Myocyte (in vitro differentiated cells): ENCODE measurements at regions not wholly inside any gene's neighbourhood (a gene's known extent, or its start where the extent isn't known, plus 50 kb on each side); places are given as distances from the start of the nearest gene placed in this dataset.

Source experiments
- DNase-seq: peaks from one replicate; pipeline ENCODE4 v3.0.0-alpha.2; 2012; ENCODE audit warnings: low read depth

- DNase-seq: peak; percentile 90
Observed at GRCh38 chr4:38310446-38311043, 350.3 kb downstream of the PTTG2 start.

- DNase-seq: no peak
Observed at GRCh38 chr4:38311495-38312126, 351.4 kb downstream of the PTTG2 start.

- no peak for DNase-seq
Observed at GRCh38 chr4:38313175-38313574, 350.8 kb upstream of the KLF3 start.

GRCh38 chr4:38313999-38314561, 349.9 kb upstream of the KLF3 start:
- peak; percentile 32 for DNase-seq

GRCh38 chr4:38314663-38315062, 349.3 kb upstream of the KLF3 start:
- no peak for DNase-seq

- peak; percentile 18 for DNase-seq
Observed at GRCh38 chr4:38315286-38315685, 348.7 kb upstream of the KLF3 start.

- peak; percentile 16 for DNase-seq
Observed at GRCh38 chr4:38316045-38316444, 348.0 kb upstream of the KLF3 start.

- no peak for DNase-seq
Observed at GRCh38 chr4:38317041-38317674, 346.8 kb upstream of the KLF3 start.

GRCh38 chr4:38318737-38319455, 345.1 kb upstream of the KLF3 start:
- DNase-seq: peak; percentile 94

GRCh38 chr4:38319456-38320342, 344.3 kb upstream of the KLF3 start:
- peak; percentile 94 for DNase-seq

GRCh38 chr4:38320343-38320695, 343.7 kb upstream of the KLF3 start:
- DNase-seq: no peak

GRCh38 chr4:38320833-38321232, 343.2 kb upstream of the KLF3 start:
- no peak for DNase-seq

- peak; percentile 98 for DNase-seq
Observed at GRCh38 chr4:38322714-38323113, 341.3 kb upstream of the KLF3 start.

- DNase-seq: no peak
Observed at GRCh38 chr4:38323141-38323641, 340.8 kb upstream of the KLF3 start.

GRCh38 chr4:38324861-38325628, 339.0 kb upstream of the KLF3 start:
- DNase-seq: no peak

GRCh38 chr4:38325629-38325913, 338.4 kb upstream of the KLF3 start:
- no peak for DNase-seq

GRCh38 chr4:38326499-38326898, 337.5 kb upstream of the KLF3 start:
- no peak for DNase-seq

GRCh38 chr4:38327174-38327573, 336.8 kb upstream of the KLF3 start:
- DNase-seq: no peak

- no peak for DNase-seq
Observed at GRCh38 chr4:38328989-38329729, 334.8 kb upstream of the KLF3 start.
